Activated naive CD8-positive, alpha-beta T cell treated with anti-CD3 and anti-CD28 coated beads, Interleukin-2, amount 10 ng/mL, durations not matched to agents 7 days and 5 days (primary cell): ENCODE measurements at regions not wholly inside any gene's neighbourhood (a gene's known extent, or its start where the extent isn't known, plus 50 kb on each side); places are given as distances from the start of the nearest gene placed in this dataset.

Source experiments
- ATAC-seq: fragments of 150-1000 bp; cut with Tn5 transposase; one replicate; pipeline ENCODE4 v1.10.0; 2021; ENCODE audit warnings: low read depth, moderate library complexity
- POLR2A ChIA-PET: fragments of 350-600 bp; sonication (Branson Sonifier 250); formaldehyde crosslinking; loops from one replicate; lab custom pipeline; 2021; ENCODE audit warnings: antibody characterized with exemption; lab: Charles Lee
- DNase-seq: peaks from one replicate; pipeline ENCODE4 v3.0.0; 2021
- H3K27ac Mint-ChIP-seq: one replicate; pipeline ENCODE4 v1.8.0; 2022; ENCODE audit warnings: mild to moderate bottlenecking, mixed read lengths
- H3K27me3 Mint-ChIP-seq: one replicate; pipeline ENCODE4 v1.8.0; 2022; ENCODE audit warnings: mild to moderate bottlenecking, moderate library complexity, mixed read lengths
- H3K36me3 Mint-ChIP-seq: one replicate; pipeline ENCODE4 v1.8.0; 2021; ENCODE audit warnings: mild to moderate bottlenecking, mixed read lengths
- H3K4me1 Mint-ChIP-seq: one replicate; pipeline ENCODE4 v1.8.0; 2021; ENCODE audit warnings: mixed read lengths
- H3K4me3 Mint-ChIP-seq: one replicate; pipeline ENCODE4 v1.8.0; 2022; ENCODE audit warnings: mild to moderate bottlenecking, moderate library complexity, mixed read lengths
- H3K9me3 Mint-ChIP-seq: one replicate; pipeline ENCODE4 v1.8.0; 2021; ENCODE audit warnings: mixed read lengths

- Mint-ChIP-seq H3K27ac (no peak overlapping the region), H3K36me3 (no peaks in the 10 kb centered on the region), H3K4me1 (peaks cover 5% of the 10 kb centered on the region), H3K27me3 (no peaks in the 10 kb centered on the region), H3K4me3 (no peak overlapping the region), H3K9me3 (no peaks in the 10 kb centered on the region)
- ATAC-seq (no peak), DNase-seq (no peak)
- POLR2A ChIA-PET = no interaction called here
These were observed 481.0 kb downstream of the TNS1 start for GRCh38 chr2:217521820-217522219.

- no peaks in the 10 kb centered on the region for H3K36me3 Mint-ChIP-seq
- peaks cover 5% of the 10 kb centered on the region for H3K4me1 Mint-ChIP-seq
- no peak for ATAC-seq
- H3K4me3 Mint-ChIP-seq = no peak overlapping the region
- POLR2A ChIA-PET = no interaction called here
- H3K9me3 Mint-ChIP-seq = no peaks in the 10 kb centered on the region
- no peak overlapping the region for H3K27ac Mint-ChIP-seq
- no peak for DNase-seq
- no peaks in the 10 kb centered on the region for H3K27me3 Mint-ChIP-seq
These were observed 482.3 kb downstream of the TNS1 start for GRCh38 chr2:217520356-217521010.

- H3K4me1 Mint-ChIP-seq = peaks cover 11% of the 10 kb centered on the region
- POLR2A ChIA-PET = no interaction called here
- no peak overlapping the region for H3K27ac Mint-ChIP-seq
- no peaks in the 10 kb centered on the region for H3K36me3 Mint-ChIP-seq
- ATAC-seq (no peak), DNase-seq (no peak)
- no peak overlapping the region for H3K4me3 Mint-ChIP-seq
- H3K9me3 Mint-ChIP-seq = no peaks in the 10 kb centered on the region
- H3K27me3 Mint-ChIP-seq = no peaks in the 10 kb centered on the region
These were observed 485.4 kb downstream of the TNS1 start for GRCh38 chr2:217517402-217517801.

- Mint-ChIP-seq H3K36me3 (no peaks in the 10 kb centered on the region), H3K9me3 (no peaks in the 10 kb centered on the region), H3K4me3 (no peak overlapping the region), H3K4me1 (peaks cover 14% of the 10 kb centered on the region), H3K27me3 (no peaks in the 10 kb centered on the region), H3K27ac (no peak overlapping the region)
- ATAC-seq = no peak
- DNase-seq = no peak
- POLR2A ChIA-PET = no interaction called here
These were observed 487.0 kb downstream of the TNS1 start for GRCh38 chr2:217515615-217516309.

- POLR2A ChIA-PET = no interaction called here
These were observed 489.5 kb downstream of the TNS1 start for GRCh38 chr2:217513258-217513657.

GRCh38 chr2:217512728-217513127 lies 490.1 kb downstream of the TNS1 start:
- H3K27ac Mint-ChIP-seq = no peak overlapping the region
- DNase-seq (no peak), ATAC-seq (no peak)
- no peaks in the 10 kb centered on the region for H3K9me3 Mint-ChIP-seq
- POLR2A ChIA-PET = no interaction called here
- H3K36me3 Mint-ChIP-seq = no peaks in the 10 kb centered on the region
- H3K27me3 Mint-ChIP-seq = no peaks in the 10 kb centered on the region
- H3K4me1 Mint-ChIP-seq = peaks cover 16% of the 10 kb centered on the region
- H3K4me3 Mint-ChIP-seq = no peak overlapping the region

More at GRCh38 chr2:217513258-217513657, 489.5 kb downstream of the TNS1 start:
- Mint-ChIP-seq H3K4me1 (peaks cover 16% of the 10 kb centered on the region), H3K4me3 (no peak overlapping the region), H3K36me3 (no peaks in the 10 kb centered on the region), H3K27ac (no peak overlapping the region), H3K27me3 (no peaks in the 10 kb centered on the region), H3K9me3 (no peaks in the 10 kb centered on the region)
- DNase-seq (no peak), ATAC-seq (no peak)

- no peak overlapping the region for H3K4me3 Mint-ChIP-seq
- no peaks in the 10 kb centered on the region for H3K9me3 Mint-ChIP-seq
- no peak for ATAC-seq
- no peaks in the 10 kb centered on the region for H3K36me3 Mint-ChIP-seq
- no peak overlapping the region for H3K27ac Mint-ChIP-seq
- POLR2A ChIA-PET = no interaction called here
- peaks cover 14% of the 10 kb centered on the region for H3K4me1 Mint-ChIP-seq
- no peak for DNase-seq
- no peaks in the 10 kb centered on the region for H3K27me3 Mint-ChIP-seq
These were observed 490.5 kb downstream of the TNS1 start for GRCh38 chr2:217512259-217512658.

GRCh38 chr2:217511850-217512249 lies 490.9 kb downstream of the TNS1 start:
- ATAC-seq = no peak

GRCh38 chr2:217510771-217511291 lies 492.0 kb downstream of the TNS1 start:
- DNase-seq (peak; percentile 37), ATAC-seq (peak; percentile 73)
- Mint-ChIP-seq H3K4me3 (no peak overlapping the region), H3K4me1 (peaks cover 11% of the 10 kb centered on the region), H3K27me3 (no peaks in the 10 kb centered on the region), H3K27ac (no peak overlapping the region), H3K36me3 (no peaks in the 10 kb centered on the region), H3K9me3 (no peaks in the 10 kb centered on the region)
- POLR2A ChIA-PET = interaction anchor here (0.7 kb wide), 1 partner anchor 818 kb away, joined by 3 read pairs; no protein-coding TSS in a partner anchor

More at GRCh38 chr2:217511850-217512249, 490.9 kb downstream of the TNS1 start:
- H3K27me3 Mint-ChIP-seq = no peaks in the 10 kb centered on the region
- DNase-seq = no peak
- H3K4me3 Mint-ChIP-seq = no peak overlapping the region
- H3K36me3 Mint-ChIP-seq = no peaks in the 10 kb centered on the region
- H3K9me3 Mint-ChIP-seq = no peaks in the 10 kb centered on the region
- peaks cover 11% of the 10 kb centered on the region for H3K4me1 Mint-ChIP-seq
- no peak overlapping the region for H3K27ac Mint-ChIP-seq
- POLR2A ChIA-PET = no interaction called here

GRCh38 chr2:217505303-217505702 lies 497.5 kb downstream of the TNS1 start:
- Mint-ChIP-seq H3K9me3 (no peaks in the 10 kb centered on the region), H3K36me3 (no peaks in the 10 kb centered on the region), H3K4me3 (no peak overlapping the region), H3K27me3 (peaks cover 9% of the 10 kb centered on the region), H3K27ac (no peak overlapping the region), H3K4me1 (no peaks in the 10 kb centered on the region)
- POLR2A ChIA-PET = no interaction called here
- ATAC-seq (no peak), DNase-seq (no peak)

GRCh38 chr2:217501887-217502286 lies 500.9 kb downstream of the TNS1 start:
- H3K4me1 Mint-ChIP-seq = peaks cover 2% of the 10 kb centered on the region
- DNase-seq (no peak), ATAC-seq (no peak)
- H3K36me3 Mint-ChIP-seq = no peaks in the 10 kb centered on the region
- POLR2A ChIA-PET = no interaction called here
- H3K27ac Mint-ChIP-seq = no peak overlapping the region
- no peak overlapping the region for H3K4me3 Mint-ChIP-seq
- no peaks in the 10 kb centered on the region for H3K9me3 Mint-ChIP-seq
- H3K27me3 Mint-ChIP-seq = peaks cover 9% of the 10 kb centered on the region

- no peak overlapping the region for H3K4me3 Mint-ChIP-seq
- POLR2A ChIA-PET = no interaction called here
- DNase-seq = no peak
These were observed 504.9 kb downstream of the TNS1 start for GRCh38 chr2:217497843-217498377.

GRCh38 chr2:217494557-217494956 lies 508.2 kb downstream of the TNS1 start:
- peaks cover 2% of the 10 kb centered on the region for H3K4me1 Mint-ChIP-seq
- POLR2A ChIA-PET = no interaction called here
- H3K27me3 Mint-ChIP-seq = no peaks in the 10 kb centered on the region
- H3K36me3 Mint-ChIP-seq = peaks cover 2% of the 10 kb centered on the region
- H3K27ac Mint-ChIP-seq = no peak overlapping the region
- peaks cover 1% of the 10 kb centered on the region for H3K9me3 Mint-ChIP-seq
- H3K4me3 Mint-ChIP-seq = no peak overlapping the region
- no peak for ATAC-seq
- no peak for DNase-seq

More at GRCh38 chr2:217497843-217498377, 504.9 kb downstream of the TNS1 start:
- no peak overlapping the region for H3K27ac Mint-ChIP-seq
- peaks cover 1% of the 10 kb centered on the region for H3K9me3 Mint-ChIP-seq
- no peak for ATAC-seq
- no peaks in the 10 kb centered on the region for H3K27me3 Mint-ChIP-seq
- peaks cover 2% of the 10 kb centered on the region for H3K36me3 Mint-ChIP-seq
- peaks cover 2% of the 10 kb centered on the region for H3K4me1 Mint-ChIP-seq

- ATAC-seq (no peak), DNase-seq (no peak)
- peaks cover 2% of the 10 kb centered on the region for H3K36me3 Mint-ChIP-seq
- no peak overlapping the region for H3K27ac Mint-ChIP-seq
- no peak overlapping the region for H3K4me3 Mint-ChIP-seq
- POLR2A ChIA-PET = no interaction called here
- no peaks in the 10 kb centered on the region for H3K4me1 Mint-ChIP-seq
- no peaks in the 10 kb centered on the region for H3K9me3 Mint-ChIP-seq
- peaks cover 11% of the 10 kb centered on the region for H3K27me3 Mint-ChIP-seq
These were observed 511.5 kb downstream of the TNS1 start for GRCh38 chr2:217491271-217491670.
